ENCODE measurements at regions not wholly inside any gene's neighbourhood (a gene's known extent, or its start where the extent isn't known, plus 50 kb on each side); places are given as distances from the start of the nearest gene placed in this dataset.
A peak's percentile ranks its signal among the peaks of the same experiment; 100 is the strongest.

DNA sequence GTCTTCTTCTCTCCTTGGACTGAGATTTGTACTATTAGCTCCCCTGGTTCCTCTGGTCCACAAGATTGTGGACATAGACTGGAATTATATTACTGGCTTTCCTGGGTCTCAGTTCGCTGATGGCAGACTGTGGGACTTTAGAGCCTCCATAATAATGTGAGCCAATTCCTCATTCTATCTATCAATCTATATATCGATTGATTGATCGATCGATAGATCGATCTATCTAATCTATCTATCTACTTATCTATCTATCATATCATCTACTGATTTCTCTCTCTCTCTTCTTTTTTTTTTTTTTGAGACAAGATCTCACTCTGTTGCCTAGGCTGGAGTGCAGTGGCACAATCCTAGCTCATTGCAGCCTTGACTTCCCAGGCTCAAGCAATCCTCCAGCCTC lies 51.5 kb upstream of the DDR1 start:
- H3K27ac ChIP-seq (ENCODE audit: low read depth, low read length), result no peak overlapping the region
- H3K9me3 ChIP-seq (ENCODE audit: control insufficient read depth, insufficient read depth, low read length), result no peaks in the 10 kb centered on the region
- no peak for DNase-seq (ENCODE audit: low read depth, low spot score)
- ChIA-PET POLR2A (no interaction called here), CTCF (interaction anchor here (1.1 to 3.5 kb wide), 4 partner anchors 11 to 255 kb away, joined by 3 to 16 read pairs (median 12); no protein-coding TSS in a partner anchor)
- no peak overlapping the region for H3K4me3 ChIP-seq (ENCODE audit: low read depth, low read length)
- TF ChIP-seq, protein P1, sequence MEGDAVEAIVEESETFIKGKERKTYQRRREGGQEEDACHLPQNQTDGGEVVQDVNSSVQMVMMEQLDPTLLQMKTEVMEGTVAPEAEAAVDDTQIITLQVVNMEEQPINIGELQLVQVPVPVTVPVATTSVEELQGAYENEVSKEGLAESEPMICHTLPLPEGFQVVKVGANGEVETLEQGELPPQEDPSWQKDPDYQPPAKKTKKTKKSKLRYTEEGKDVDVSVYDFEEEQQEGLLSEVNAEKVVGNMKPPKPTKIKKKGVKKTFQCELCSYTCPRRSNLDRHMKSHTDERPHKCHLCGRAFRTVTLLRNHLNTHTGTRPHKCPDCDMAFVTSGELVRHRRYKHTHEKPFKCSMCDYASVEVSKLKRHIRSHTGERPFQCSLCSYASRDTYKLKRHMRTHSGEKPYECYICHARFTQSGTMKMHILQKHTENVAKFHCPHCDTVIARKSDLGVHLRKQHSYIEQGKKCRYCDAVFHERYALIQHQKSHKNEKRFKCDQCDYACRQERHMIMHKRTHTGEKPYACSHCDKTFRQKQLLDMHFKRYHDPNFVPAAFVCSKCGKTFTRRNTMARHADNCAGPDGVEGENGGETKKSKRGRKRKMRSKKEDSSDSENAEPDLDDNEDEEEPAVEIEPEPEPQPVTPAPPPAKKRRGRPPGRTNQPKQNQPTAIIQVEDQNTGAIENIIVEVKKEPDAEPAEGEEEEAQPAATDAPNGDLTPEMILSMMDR (IDR thresholded peaks at IDR 0.05; ENCODE audit: low read depth, low read length), result no peak
- no peaks in the 10 kb centered on the region for H3K27me3 ChIP-seq (ENCODE audit: control insufficient read depth, insufficient read depth, low read length)

DNA sequence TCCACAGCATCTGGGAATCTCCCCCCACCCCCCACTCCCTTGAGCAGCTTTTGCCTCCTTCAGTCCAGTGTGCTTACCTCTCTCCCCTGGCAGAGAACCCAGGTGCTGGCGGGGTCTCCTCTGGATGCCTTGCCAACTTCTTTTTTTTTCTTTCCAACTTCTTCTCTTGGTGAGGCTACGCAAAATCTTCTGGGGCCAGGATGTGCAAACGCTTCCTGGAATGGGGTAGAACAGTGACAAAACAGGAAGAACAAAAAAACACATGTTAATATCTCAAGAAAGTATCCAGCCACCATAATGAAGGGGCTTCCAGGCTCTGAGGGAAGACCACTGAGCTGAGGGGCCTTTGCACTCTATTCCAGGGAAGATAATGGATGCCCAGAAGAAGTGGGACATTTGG lies 53.9 kb upstream of the DDR1 start:
- CTCF ChIA-PET, result interaction anchor here (0.9 to 9.6 kb wide), 9 partner anchors 13 to 289 kb away, joined by 3 to 101 read pairs (median 10); partner anchors contain the start of genes DDR1 and VARS2
- no peak overlapping the region for H3K4me3 ChIP-seq (ENCODE audit: low read depth, low read length)
- POLR2A ChIA-PET, result interaction anchor here (0.7 kb wide), 1 partner anchor 223 kb away, joined by 7 read pairs; no protein-coding TSS in a partner anchor

GRCh38 chr6:30829639-30830255 lies 54.6 kb upstream of the DDR1 start:
- Histone ChIP-seq H3K9me3 (ENCODE audit: control insufficient read depth, insufficient read depth, low read length) (no peaks in the 10 kb centered on the region; the same call in 1 of the 2 replicates), H3K27me3 (ENCODE audit: control insufficient read depth, insufficient read depth, low read length) (no peaks in the 10 kb centered on the region), H3K4me3 (ENCODE audit: low read depth, low read length) (no peak overlapping the region), H3K27ac (ENCODE audit: low read depth, low read length) (no peak overlapping the region)
- CTCF ChIA-PET, result interaction anchor here (1.0 to 9.6 kb wide), 13 partner anchors 13 to 297 kb away, joined by 3 to 101 read pairs (median 5); partner anchors contain the start of genes DDR1, GTF2H4 and VARS2
- POLR2A ChIA-PET, result no interaction called here
- TF ChIP-seq, protein P1 (IDR thresholded peaks at IDR 0.05; ENCODE audit: low read depth, low read length), result no peak
- DNase-seq (ENCODE audit: low read depth, low spot score), result no peak

More for the DNA sequence above, 53.9 kb upstream of the DDR1 start:
- Histone ChIP-seq H3K27me3 (ENCODE audit: control insufficient read depth, insufficient read depth, low read length) (no peaks in the 10 kb centered on the region), H3K9me3 (ENCODE audit: control insufficient read depth, insufficient read depth, low read length) (no peaks in the 10 kb centered on the region), H3K27ac (ENCODE audit: low read depth, low read length) (no peak overlapping the region)
- TF ChIP-seq, protein P1 (IDR thresholded peaks at IDR 0.05; ENCODE audit: low read depth, low read length), result no peak
- no peak for DNase-seq (ENCODE audit: low read depth, low spot score)

GRCh38 chr6:30829033-30829432 lies 55.3 kb upstream of the DDR1 start:
- no peaks in the 10 kb centered on the region; the same call in 1 of the 2 replicates for H3K9me3 ChIP-seq (ENCODE audit: control insufficient read depth, insufficient read depth, low read length)
- ChIA-PET CTCF (interaction anchor here (0.6 to 9.6 kb wide), 36 partner anchors 8 to 298 kb away, joined by 3 to 101 read pairs (median 4); partner anchors contain the start of genes DDR1, GTF2H4 and VARS2), POLR2A (interaction anchor here (0.9 to 1.6 kb wide), 4 partner anchors 47 to 255 kb away, joined by 3 to 5 read pairs (median 4); no protein-coding TSS in a partner anchor)
- TF ChIP-seq, protein P1 (IDR thresholded peaks at IDR 0.05; ENCODE audit: low read depth, low read length), result no peak
- no peaks in the 10 kb centered on the region for H3K27me3 ChIP-seq (ENCODE audit: control insufficient read depth, insufficient read depth, low read length)
- peak overlapping the region; percentile 67 for H3K27ac ChIP-seq (ENCODE audit: low read depth, low read length)
- no peak overlapping the region for H3K4me3 ChIP-seq (ENCODE audit: low read depth, low read length)
- DNase-seq (ENCODE audit: low read depth, low spot score), result no peak
